HFFc6 (cell line): ENCODE measurements at regions not wholly inside any gene's neighbourhood (a gene's known extent, or its start where the extent isn't known, plus 50 kb on each side); places are given as distances from the start of the nearest gene placed in this dataset.
A peak's percentile ranks its signal among the peaks of the same experiment; 100 is the strongest.

Experiments
- DNase-seq: peaks from one replicate; pipeline ENCODE4 v3.0.0-alpha.2; 2018
- H3K27ac Mint-ChIP-seq: 2 replicates; pipeline ENCODE4 v1.8.0; 2020; ENCODE audit warnings: mild to moderate bottlenecking, mixed read lengths
- H3K27me3 Mint-ChIP-seq: 2 replicates; pipeline ENCODE4 v1.8.0; 2021; ENCODE audit warnings: mild to moderate bottlenecking, moderate library complexity, mixed read lengths; ENCODE audit not compliant: insufficient read depth
- H3K36me3 Mint-ChIP-seq: 2 replicates; pipeline ENCODE4 v1.8.0; 2021; ENCODE audit warnings: low read depth, mixed read lengths
- H3K4me1 Mint-ChIP-seq: 2 replicates; pipeline ENCODE4 v1.8.0; 2020; ENCODE audit warnings: low read depth, mixed read lengths
- H3K4me3 Mint-ChIP-seq: 2 replicates; pipeline ENCODE4 v1.8.0; 2020; ENCODE audit warnings: mild to moderate bottlenecking, moderate library complexity, mixed read lengths
- H3K9me3 Mint-ChIP-seq: 2 replicates; pipeline ENCODE4 v1.8.0; 2020; ENCODE audit warnings: mild to moderate bottlenecking, mixed read lengths
- TF ChIP-seq, protein P1 (sequence below): fragments of 200-600 bp; sonication (generic); IDR thresholded peaks from 2 replicates; pipeline ENCODE4 v1.5.0; 2021; ENCODE audit warnings: antibody characterized with exemption, mild to moderate bottlenecking

DNA sequence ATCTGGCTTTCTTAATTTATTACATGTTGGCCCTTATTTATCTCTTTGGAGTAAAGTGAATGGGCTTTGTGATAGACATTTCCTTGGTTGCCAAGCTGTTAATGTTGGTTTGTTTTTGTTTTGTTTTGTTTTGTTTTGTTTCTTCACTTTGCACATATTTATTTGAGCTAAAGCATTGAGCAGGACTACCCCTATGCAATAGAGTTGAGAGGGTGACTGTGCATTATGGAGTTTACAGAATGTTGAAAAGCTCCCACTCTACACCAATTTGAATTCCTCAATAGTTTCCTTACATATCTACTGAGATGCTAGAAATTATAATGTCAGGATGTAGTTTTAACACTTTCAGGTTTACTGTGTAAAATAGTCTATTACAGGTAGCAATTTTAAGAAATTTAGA lies 462.8 kb upstream of the CBLB start:
- peaks cover 40% of the 10 kb centered on the region for H3K4me1 Mint-ChIP-seq
- H3K9me3 Mint-ChIP-seq = no peaks in the 10 kb centered on the region
- no peak overlapping the region for H3K27ac Mint-ChIP-seq
- DNase-seq = no peak
- H3K27me3 Mint-ChIP-seq = peaks cover 2% of the 10 kb centered on the region; the same call in 1 of the 2 replicates
- no peaks in the 10 kb centered on the region for H3K36me3 Mint-ChIP-seq
- H3K4me3 Mint-ChIP-seq = no peak overlapping the region
- TF ChIP-seq, protein P1, sequence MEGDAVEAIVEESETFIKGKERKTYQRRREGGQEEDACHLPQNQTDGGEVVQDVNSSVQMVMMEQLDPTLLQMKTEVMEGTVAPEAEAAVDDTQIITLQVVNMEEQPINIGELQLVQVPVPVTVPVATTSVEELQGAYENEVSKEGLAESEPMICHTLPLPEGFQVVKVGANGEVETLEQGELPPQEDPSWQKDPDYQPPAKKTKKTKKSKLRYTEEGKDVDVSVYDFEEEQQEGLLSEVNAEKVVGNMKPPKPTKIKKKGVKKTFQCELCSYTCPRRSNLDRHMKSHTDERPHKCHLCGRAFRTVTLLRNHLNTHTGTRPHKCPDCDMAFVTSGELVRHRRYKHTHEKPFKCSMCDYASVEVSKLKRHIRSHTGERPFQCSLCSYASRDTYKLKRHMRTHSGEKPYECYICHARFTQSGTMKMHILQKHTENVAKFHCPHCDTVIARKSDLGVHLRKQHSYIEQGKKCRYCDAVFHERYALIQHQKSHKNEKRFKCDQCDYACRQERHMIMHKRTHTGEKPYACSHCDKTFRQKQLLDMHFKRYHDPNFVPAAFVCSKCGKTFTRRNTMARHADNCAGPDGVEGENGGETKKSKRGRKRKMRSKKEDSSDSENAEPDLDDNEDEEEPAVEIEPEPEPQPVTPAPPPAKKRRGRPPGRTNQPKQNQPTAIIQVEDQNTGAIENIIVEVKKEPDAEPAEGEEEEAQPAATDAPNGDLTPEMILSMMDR = no peak

- Mint-ChIP-seq H3K27me3 (peaks cover 2% of the 10 kb centered on the region; the same call in 1 of the 2 replicates), H3K4me1 (peaks cover 40% of the 10 kb centered on the region), H3K36me3 (no peaks in the 10 kb centered on the region), H3K4me3 (no peak overlapping the region), H3K27ac (no peak overlapping the region), H3K9me3 (no peaks in the 10 kb centered on the region)
- DNase-seq = no peak
- TF ChIP-seq, protein P1 = no peak
Observed at GRCh38 chr3:106332129-106332528, 463.3 kb upstream of the CBLB start.

DNA sequence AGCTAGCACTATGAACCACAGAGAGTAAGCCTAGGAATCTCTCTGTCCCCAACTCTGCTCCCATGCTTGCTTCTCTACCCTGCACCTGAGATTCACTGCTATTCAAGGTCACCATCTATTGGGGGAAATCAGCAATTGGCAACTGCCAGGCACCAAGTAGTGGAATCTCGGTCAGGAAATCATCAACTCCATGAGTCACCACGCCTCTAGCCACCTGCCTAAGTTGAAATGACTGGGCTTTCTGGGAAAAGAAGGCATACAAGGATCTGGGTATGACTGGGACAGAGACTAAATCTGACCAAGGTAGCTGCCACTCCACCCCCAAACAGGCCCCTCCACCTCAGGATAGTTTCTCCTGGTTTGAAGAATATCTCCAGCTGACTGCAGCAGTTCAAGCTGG lies 464.1 kb upstream of the CBLB start:
- Mint-ChIP-seq H3K36me3 (no peaks in the 10 kb centered on the region), H3K9me3 (no peaks in the 10 kb centered on the region), H3K4me3 (no peak overlapping the region), H3K27ac (no peak overlapping the region), H3K4me1 (peaks cover 39% of the 10 kb centered on the region), H3K27me3 (peaks cover 2% of the 10 kb centered on the region; the same call in 1 of the 2 replicates)
- no peak for DNase-seq
- TF ChIP-seq, protein P1 = no peak

GRCh38 chr3:106333911-106334618 lies 465.3 kb upstream of the CBLB start:
- Mint-ChIP-seq H3K27ac (no peak overlapping the region), H3K27me3 (peaks cover 2% of the 10 kb centered on the region; the same call in 1 of the 2 replicates), H3K4me3 (no peak overlapping the region), H3K36me3 (no peaks in the 10 kb centered on the region), H3K4me1 (peaks cover 40% of the 10 kb centered on the region), H3K9me3 (no peaks in the 10 kb centered on the region)
- TF ChIP-seq, protein P1 = no peak
- DNase-seq = peak; percentile 47

GRCh38 chr3:106336619-106337018 lies 467.8 kb upstream of the CBLB start:
- H3K27me3 Mint-ChIP-seq = peaks cover 2% of the 10 kb centered on the region; the same call in 1 of the 2 replicates

More at GRCh38 chr3:106336619-106337018, 467.8 kb upstream of the CBLB start:
- TF ChIP-seq, protein P1 = no peak
- Mint-ChIP-seq H3K36me3 (no peaks in the 10 kb centered on the region), H3K4me3 (no peak overlapping the region), H3K27ac (no peak overlapping the region), H3K4me1 (peaks cover 50% of the 10 kb centered on the region), H3K9me3 (no peaks in the 10 kb centered on the region)
- DNase-seq = no peak
